ENCODE measurements at regions not wholly inside any gene's neighbourhood (a gene's known extent, or its start where the extent isn't known, plus 50 kb on each side); places are given as distances from the start of the nearest gene placed in this dataset.

DNA sequence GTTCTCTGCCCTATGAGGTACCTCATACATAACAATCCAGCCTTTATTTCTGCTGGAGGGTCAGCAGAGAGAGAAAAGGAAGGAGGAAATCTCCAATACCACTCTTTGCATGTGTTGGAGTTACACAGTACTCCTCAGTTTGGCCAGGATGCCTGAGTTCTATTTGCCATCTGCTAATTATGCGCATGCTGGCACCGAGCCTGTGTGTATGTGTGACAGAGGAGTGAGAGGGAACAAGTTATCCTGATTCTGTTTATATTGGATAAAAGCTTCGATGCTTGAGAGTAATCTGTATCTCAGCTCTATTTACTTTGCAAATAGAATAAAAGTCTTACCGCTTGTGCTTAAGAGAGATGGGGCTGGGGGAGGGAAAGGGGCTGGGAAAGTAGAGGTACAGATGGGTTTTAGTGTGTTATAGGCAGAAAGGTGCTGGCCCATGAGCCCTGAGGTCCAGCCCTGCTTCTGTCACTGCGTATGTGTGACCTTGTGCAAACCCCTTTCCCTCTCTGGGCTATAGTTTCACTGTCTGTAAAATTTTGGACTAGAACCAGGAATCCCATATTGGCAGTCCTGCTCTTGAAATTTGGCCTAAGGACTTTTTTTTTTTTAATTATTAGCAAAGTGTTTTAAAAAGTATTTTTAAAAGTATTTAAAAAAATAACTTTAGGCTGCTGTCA, 54.5 kb upstream of the PLXNA2 start:
- peak in 1 of 51 donors; percentile 6 for DNase-seq

DNA sequence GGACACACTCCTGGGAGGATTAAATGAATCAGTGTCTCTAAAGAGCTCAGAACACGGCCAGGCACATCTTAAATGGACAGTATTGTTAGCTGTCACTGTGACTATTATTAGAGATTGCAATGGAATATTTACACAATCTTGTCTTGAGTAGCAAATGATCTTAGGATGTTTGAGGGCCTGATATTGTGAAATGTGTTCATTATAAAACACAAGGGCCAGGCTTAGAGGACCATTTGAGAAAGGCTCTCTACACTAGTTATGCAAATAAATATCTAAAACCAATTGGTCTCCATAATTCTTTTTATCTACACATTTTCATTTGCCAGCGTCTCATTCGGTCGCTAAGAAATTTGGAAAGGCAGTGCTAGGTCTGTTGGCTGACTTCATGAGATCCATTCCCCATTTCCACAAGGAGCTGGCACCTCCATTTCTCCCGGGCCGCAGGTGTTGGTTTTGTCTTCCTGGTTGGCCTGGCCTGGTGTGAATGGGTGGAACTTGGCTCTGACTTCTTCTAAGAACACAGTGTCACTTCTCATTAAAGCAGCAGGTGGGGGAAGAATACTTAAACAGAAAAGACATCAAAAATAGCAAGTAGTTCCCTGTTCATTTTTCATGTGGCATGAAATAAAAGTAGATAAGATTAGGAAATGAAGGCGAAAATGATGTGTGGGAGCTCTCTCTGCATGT, 56.0 kb upstream of the PLXNA2 start:
- DNase-seq = no peak

DNA sequence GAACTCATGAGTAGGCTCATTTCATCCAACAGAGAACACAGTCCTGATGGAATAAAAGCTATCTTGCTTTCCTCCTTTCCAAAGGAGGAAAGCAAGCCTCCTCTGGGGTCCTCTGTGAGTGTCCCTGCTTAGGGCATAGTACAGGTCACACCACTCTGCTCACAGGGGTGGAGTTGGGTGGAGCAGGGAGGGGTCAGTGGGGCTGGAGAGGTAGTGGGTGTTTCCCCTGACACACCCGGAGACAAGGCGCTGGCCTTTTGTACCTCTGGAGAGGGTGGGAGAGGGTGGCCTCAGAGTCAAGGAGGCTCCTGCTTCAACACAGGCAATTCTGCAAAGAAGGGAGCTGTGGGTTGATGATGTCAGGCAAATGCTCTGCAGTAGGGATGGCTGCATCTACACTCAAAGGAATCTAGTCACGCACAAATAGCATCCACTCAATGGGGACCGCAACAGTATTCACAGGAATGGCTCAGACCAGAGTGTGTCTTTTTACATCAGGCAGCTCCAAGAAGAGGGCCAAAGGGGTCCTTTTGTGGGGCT, 58.6 kb upstream of the PLXNA2 start:
- no peak for DNase-seq

DNA sequence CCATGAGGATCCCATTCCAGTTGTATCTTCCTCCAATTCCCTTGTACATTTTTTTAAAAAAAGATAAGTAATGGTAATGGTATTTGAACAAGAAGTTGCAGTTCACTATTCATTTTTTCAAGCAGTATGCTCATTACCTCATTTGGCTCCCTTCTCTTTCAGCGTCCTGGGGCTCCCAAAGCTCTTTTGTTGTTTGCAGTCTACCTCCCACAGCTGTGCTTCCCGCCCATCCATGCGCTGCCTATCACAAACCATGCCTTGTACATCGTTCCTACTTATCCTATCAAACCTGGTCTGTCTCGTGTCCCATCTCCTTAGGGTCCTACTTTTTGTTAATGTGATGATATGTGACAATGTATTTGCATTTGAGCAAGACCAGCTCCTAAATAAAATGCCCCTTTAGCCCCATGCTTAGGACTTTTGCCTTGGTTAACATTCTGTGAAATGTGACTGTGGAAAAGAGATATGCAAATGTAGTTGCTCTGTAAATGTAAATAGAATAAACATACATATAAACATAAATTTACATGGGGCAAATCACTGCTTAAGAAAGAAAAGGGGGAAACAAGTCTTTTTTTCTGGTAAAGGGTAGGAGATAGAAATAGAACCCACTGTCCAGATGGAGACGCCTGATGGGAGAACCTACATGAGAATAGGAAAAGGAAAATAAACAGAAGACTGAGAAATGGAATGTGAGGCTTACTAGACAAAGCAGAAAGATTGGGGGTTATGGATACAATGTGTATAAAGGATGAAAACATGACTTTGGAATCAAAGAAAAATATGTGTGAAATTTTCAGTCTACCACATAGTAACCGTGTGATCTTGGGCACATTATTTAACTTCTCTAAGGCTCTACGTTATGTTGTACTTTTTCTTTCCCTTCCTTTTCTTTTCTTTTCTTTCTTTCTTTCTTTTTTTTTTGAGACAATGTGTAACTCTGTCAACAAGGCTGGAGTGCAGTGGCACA, 59.8 kb upstream of the PLXNA2 start:
- DNase-seq = no peak

DNA sequence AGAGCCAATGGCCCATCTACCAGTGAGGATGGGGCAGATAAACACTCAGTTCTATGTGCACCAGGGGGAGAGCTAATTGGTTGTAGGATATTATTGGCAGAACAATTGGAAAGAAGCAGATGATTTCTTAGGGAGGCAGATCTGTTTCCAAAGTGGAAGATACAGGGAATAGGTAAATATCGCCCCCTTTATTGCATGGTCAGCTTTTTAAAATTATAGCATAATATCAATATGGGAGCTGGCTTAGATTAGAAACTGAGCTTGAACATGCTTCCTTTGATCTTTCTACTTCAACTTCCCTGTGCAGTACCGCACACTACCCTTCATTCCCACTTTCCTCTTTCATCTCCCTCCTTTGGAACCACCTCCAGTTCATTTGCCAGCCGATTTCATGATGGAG, 64.0 kb upstream of the PLXNA2 start:
- DNase-seq = no peak

DNA sequence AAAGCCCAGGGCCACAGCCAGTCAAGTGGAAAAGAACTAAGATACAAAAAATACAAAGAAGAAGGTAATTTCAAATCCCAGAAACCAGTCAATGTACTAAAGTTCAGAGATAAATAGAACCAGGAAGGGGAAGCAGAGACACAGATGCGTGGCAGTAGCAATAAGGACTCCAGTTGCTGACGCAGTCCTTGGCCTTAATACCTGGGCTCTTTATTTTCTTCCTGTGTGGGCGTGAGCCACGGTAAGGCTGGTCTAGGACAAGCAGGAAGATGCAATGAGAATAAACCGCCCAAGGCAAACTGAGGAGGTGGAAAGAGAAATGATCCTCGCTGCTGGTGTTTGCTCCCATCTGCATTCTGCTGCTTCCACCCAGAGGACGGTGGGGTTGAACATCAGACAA, 65.6 kb upstream of the PLXNA2 start:
- no peak for DNase-seq

DNA sequence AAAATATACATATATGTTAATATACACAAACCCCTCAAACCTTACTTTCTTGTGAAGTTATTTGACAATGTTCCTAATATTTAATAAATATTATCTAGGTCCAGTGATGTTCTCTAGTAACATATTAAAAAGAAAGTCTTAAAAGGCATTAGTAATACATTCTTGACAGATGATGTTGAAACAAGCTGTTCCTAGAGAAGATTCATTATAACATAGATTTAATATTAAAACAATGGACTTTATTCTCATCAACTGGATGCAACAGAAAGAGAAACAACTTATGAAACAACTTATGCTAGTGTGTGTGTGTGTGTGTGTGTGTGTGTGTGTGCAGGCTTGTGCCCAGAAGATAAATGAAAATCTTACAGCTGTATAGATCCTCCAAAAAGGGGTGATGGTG, 68.5 kb upstream of the PLXNA2 start:
- DNase-seq = no peak

DNA sequence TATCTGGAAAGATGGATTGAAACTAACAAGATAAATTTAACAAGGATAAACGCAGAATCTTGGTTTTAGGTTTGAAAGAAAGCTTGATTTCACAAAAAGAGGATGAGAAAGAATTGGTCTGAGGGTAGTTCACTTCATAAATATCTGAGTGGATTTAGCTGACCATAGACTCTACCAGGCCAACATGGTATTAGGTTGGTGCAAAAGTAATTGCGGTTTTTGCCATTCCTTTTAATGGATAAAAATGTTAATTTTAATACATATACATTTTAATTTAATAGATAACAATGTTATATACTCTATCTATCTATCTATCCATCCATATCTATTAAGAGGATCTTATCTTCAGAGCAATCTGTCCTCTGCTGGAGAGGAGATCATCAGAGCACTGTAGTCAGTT, 70.2 kb upstream of the PLXNA2 start:
- no peak for DNase-seq

DNA sequence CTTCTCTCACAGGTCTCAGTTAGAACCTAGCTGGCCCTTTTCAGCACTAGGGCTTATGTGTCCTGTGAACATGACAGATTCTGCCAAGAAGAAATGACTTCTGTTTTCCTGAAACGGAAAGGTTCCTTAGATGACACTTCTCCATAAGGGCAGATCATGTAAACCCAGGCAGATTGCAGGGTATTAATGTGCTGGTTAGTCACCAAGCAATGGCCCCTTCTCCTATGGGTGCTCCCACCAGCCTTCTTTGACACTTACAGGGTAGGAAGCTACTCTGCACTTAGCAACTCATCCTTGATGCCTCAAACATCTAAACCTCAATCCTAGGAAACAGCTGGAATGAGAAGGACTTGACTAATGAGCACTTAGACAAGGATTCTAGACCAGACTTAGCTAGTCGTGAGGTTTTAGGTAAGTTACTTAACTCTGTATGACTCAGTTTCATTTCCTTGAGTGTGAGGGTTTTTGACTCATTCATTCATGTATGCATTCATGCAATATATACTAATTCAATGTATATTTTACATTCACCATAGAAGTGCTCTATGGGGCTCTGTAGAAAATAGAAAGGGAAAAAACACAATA, 74.1 kb upstream of the PLXNA2 start:
- no peak for DNase-seq

DNA sequence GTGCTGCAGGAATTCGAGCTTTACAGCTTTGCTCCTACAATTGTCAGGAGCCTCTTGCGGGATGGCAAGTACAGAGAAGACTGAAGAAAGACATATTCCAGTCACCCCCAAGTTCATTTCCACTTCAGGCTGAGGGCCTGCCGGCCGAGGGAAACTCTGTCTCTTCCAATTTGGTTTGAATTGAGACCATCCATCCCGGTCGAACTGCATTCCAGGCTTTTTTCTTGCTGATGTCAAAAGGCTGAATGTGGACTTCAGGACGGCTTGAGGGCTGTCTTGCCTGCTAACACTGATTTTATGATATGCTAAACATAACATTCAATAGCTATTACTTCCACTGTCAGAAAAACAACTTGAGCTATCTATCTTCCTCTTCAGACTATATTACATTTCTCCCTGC, 79.8 kb upstream of the PLXNA2 start:
- DNase-seq = no peak

DNA sequence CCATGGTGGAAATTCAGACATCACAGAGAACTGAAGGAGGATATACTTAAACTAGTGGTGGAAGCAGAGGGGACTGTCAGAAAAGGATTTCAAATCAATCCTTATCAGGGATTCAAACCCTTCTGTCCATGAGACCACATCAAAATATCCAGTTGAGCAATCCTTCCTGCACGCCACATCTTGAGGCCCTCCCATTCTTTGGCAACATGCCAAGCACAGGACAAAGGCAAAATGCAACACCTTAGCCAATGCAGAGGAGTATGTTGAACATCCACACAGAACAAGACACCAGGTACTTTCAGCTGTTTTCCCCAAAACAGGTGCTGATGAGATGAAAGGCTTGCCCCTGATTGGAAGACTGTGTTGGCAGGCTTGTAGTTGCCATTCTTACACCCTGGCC, 81.8 kb upstream of the PLXNA2 start:
- DNase-seq = no peak

DNA sequence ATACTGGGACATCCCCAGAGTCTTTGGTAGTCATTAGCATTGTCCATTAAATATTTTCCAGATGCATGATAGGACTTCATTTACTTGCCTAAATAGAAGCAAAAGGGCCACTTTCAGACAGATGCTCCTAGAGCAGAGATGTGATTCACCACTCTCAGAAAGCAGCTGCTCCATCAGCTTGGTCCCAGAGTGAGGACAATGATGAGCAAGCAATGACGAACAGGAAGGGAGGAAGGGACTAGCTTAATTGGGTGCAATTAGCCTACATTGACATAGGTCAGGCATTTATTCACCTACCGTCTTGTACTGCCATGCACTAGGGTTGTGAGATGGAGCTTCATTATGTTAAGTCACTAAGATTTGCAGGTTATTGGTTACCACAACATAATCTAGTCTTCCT, 85.1 kb upstream of the PLXNA2 start:
- DNase-seq = no peak

DNA sequence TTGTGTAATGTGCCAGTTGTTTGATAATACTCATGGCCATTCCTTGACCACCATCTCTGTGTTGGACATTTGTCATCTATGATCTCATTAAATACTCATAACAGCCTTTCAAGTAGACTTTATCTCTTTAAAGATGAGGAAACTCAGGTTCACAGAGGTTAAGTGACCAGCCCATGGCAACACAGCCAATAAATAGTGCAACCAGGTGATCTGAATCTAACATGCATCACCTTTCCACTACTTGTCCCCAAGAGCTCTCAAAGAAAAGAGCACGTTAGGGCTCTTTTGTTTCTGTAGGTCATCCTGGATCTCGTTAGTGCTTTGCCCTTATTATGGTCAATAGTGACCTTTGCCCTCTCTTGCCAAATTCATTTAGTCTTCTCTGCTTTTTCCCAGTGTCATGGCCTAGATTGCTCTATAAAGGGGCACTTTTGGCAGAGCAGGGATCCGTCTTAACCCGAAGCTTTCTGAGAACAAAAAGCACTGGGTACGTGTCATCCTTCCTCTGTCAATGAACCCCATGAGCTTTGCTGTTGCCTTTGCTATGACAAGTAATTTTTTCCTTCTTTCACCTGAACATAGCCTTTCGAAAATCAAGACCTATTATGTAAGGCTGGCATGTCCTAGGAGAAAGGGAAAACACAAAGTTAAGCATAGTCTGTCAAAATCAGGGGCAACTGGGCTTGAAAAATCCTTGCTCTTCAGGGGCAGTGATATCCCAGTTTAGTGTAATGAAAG, 88.0 kb upstream of the PLXNA2 start:
- DNase-seq = no peak

DNA sequence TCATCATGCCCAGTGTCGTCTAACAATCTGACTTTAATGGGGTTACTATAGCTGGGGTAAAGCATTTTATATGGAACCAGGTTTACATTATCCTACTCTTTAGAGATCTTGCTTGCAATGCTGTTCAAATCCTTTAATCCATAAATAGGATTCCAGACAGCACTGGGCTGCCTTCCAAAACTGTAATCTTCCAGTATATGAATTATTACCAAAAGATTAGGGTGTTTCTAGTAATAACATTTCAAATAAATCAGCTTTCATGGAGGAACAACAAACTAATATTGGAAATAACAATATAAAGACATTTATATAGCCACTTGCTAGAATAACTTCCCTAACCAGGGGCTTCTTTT, 88.6 kb upstream of the PLXNA2 start:
- DNase-seq = no peak

DNA sequence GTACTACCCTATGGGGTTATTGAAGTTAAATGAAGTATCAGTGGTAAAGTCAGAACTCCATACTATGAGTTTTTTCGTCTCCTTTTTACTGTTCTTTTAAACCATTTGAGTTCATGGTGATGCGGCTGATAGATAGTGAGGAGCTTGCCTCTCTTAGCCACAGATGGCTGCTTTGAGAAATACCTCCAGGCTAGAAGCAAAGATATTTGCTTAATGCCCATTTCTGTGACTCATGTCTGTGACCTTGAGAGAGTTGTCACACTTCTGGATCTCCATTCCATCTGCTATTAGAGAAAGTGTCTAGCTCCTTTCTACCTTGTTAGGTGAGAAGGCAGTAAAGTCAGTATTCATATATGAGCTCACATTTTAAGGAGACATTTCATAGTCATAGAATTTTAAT, 89.5 kb upstream of the PLXNA2 start:
- no peak for DNase-seq

DNA sequence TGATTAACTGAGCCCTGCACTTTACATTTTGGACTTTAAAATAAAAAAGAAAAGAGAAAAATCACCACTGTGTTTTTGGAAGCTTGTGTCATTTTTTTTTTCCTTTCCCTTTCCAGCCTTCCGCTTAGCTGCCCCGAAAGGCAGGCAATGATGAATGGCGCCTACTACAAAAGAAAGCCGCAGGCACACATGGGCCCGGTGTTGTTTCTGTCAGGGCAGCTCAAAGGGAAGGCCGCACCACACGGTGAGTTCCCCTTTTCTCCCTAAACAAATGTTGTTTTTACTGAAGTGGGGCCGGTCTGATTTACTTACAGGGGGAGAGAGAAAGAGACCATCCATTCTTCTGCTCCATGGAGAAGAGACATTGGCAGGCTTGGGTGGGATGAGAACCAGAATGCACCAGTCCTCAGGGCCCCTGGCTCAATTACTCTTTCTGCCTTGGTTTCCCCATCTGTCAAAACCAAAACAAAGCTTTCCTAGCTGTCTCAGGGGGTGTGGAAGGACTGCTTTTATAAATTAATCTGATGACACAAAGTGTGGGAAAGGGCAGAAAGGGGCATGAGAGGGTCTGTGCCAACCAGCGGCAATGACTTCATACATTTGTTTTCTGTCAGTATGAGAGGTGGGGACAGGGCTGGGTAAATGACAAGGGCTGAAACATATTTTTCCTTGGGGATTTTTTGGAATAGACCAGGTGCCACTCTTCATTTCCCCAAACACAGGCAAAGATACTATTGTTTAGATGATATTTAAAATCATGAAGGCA, 91.4 kb upstream of the PLXNA2 start:
- DNase-seq = no peak

DNA sequence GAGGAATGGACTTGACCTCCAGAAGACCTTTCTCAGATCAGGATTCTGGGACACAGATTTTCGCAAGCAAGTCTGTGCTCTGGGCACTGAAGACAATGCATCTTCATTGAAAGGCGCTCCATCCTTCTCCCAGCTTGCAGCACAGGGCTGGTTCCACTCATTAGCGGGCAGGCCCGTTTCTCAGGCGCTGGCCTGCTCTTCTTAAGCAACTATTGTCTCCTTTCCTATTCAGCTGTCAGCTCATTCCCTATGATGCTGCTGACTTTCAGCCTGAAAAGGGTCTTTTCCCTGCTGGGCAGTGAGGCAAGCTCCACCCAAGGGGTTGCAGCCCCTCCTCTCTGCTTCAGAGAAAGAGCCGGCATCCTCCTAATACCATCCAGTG, 91.9 kb upstream of the PLXNA2 start:
- no peak for DNase-seq

DNA sequence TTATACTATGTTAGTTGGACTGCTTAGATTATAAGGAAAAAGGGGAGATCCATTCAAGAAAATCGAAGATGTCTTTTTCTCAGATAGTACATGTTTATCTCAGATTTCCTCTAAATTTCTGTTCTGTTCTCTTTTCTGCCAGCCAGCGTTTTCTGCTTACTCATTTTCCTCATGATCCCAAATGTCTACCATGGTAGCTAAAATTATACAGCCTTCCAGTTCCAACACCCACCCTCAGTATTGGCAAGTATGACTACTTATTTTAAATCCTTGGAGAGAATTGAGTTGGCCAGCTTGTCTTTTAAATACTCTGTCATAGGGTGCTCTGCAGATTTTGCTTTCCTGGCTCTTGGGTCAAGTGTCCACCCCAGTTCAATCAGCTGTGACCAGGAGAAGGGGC, 95.7 kb upstream of the PLXNA2 start:
- no peak for DNase-seq

DNA sequence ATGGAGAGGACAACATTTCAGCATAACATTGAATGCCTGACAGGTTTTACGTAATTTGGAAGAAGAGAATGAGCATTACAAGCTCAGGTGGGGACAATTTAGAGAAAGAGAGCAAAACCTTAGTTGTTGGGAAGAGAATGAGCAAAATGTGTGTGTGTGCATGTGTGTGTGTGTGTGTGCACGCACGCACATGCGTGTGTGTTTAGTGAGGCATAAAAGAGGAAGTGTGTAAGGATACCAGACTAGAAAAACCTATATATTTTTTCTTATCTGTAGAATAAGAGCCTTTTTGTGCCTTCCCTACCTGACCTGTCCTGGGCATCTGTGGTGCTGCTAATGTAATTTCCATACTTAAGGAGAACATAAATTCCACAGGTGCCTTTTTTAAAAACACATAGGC, 99.0 kb upstream of the PLXNA2 start:
- no peak for DNase-seq

DNA sequence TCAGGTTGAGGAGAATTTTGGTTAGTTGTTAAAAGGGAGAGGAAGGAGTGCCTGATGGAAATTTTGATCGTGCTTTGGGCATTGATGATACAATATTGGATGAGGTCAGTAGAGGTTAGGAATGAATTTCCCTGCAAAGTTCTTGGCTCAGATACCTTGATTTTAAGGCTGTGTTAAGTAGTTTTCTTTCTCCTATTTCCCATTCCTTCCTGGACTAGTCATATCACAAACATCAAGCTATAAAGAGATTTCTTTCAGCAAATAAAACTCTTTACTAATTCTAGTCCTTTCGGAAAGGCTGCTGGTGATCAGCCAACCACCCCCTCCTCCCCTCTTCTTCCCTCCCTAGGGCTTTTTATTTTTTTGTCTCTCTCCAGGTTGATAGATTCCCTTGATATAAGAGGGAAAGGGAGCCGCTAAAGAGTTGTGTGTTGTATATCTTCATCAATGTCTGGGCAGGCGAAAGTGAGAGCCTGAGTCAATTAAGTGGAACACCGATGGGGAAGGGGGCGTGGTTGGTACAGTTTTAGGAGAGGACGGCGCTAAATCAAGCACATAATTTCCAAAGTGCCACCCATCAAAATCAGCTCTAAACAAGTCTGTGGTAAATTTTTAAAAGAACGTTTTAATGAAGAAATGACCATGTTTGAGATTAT, 100.1 kb upstream of the PLXNA2 start:
- no peak for DNase-seq

Measured in hypothalamus (tissue), 51 donors.